IMR-90 (cell line): ENCODE measurements at regions not wholly inside any gene's neighbourhood (a gene's known extent, or its start where the extent isn't known, plus 50 kb on each side); places are given as distances from the start of the nearest gene placed in this dataset.
"Not testable (repeated sequence)": the region's sequence is repeated elsewhere in the genome, so short reads cannot be mapped to it uniquely, and the experiment has no call there.

ENCODE experiments used
- CEBPB ChIP-seq: IDR thresholded peaks from 2 replicates; pipeline ENCODE4 v1.6.1; 2012; ENCODE audit warnings: low read depth, low read length, improper control_type of control experiment
- CHD1 ChIP-seq: IDR thresholded peaks from 2 replicates; pipeline ENCODE4 v1.6.1; 2012; ENCODE audit warnings: low read depth, low read length, improper control_type of control experiment
- FOS ChIP-seq: fragments of 150-350 bp; IDR thresholded peaks from 2 replicates; pipeline ENCODE4 v1.6.1; 2016; ENCODE audit warnings: low read depth, low read length
- MAFK ChIP-seq: IDR thresholded peaks from 2 replicates; pipeline ENCODE4 v1.6.1; 2012; ENCODE audit warnings: low read depth, low read length, improper control_type of control experiment
- MAZ ChIP-seq: IDR thresholded peaks from 2 replicates; pipeline ENCODE4 v1.6.1; 2012; ENCODE audit warnings: low read depth, mild to moderate bottlenecking, low read length, improper control_type of control experiment, moderate library complexity, borderline replicate concordance
- MXI1 ChIP-seq: IDR thresholded peaks from 2 replicates; pipeline ENCODE4 v1.6.1; 2012; ENCODE audit warnings: low read depth, mild to moderate bottlenecking, low read length, moderate library complexity, borderline replicate concordance
- POLR2A ChIP-seq: IDR thresholded peaks from 2 replicates; pipeline ENCODE4 v1.6.1; 2012; ENCODE audit warnings: mild to moderate bottlenecking, low read depth, low read length
- RAD21 ChIP-seq: IDR thresholded peaks from 2 replicates; pipeline ENCODE4 v1.6.1; 2012; ENCODE audit warnings: low read length, improper control_type of control experiment
- RFX5 ChIP-seq: IDR thresholded peaks from 2 replicates; pipeline ENCODE4 v1.8.0; 2012; ENCODE audit warnings: low read depth, mild to moderate bottlenecking, low read length, moderate library complexity
- SMC3 ChIP-seq: fragments of 150-350 bp; IDR thresholded peaks from 2 replicates; pipeline ENCODE4 v1.6.1; 2016; ENCODE audit warnings: low read depth, mild to moderate bottlenecking, antibody characterized with exemption, low read length, moderate library complexity
- TF ChIP-seq, protein P1 (sequence below): conservative IDR thresholded peaks from 2 replicates; pipeline ENCODE4 v1.5.1; 2012; ENCODE audit warnings: mild to moderate bottlenecking, low read depth, low read length, improper control_type of control experiment

DNA sequence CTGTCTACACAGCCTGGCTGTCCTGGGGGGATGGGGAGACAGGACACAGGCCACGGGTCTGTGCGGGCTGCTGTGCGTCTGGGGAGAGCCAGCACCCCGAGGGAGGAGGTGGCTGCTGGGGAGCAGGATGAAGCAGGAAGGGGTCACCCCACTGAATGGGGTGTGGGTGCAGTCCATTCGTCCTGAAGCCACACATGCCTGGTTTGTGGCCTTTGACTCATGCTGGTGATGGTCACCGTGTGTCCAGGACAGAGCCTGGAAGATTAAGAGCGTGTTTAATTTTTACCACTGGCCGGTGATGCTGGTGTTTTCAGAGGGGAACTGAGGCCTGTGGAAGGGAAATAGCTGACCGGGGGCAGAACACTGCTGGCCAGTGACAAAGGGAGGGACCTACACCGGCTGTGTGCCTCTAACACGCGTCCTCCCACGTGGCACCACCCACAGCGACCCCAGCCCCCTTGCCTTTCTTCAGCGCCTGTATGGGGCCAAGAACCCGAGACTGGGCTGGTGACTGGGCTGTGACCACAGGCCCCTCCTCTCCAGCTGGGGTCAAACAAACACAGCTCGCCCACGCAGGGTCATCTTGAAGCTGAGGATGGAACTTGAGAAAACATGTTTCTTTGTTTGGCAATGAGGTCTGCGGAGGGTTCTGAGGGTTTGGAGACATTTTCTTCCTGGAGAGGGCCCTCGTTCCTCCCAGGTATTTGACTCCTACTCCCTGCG, 99.5 kb upstream of the LRPAP1 start:
- TF ChIP-seq, protein P1, sequence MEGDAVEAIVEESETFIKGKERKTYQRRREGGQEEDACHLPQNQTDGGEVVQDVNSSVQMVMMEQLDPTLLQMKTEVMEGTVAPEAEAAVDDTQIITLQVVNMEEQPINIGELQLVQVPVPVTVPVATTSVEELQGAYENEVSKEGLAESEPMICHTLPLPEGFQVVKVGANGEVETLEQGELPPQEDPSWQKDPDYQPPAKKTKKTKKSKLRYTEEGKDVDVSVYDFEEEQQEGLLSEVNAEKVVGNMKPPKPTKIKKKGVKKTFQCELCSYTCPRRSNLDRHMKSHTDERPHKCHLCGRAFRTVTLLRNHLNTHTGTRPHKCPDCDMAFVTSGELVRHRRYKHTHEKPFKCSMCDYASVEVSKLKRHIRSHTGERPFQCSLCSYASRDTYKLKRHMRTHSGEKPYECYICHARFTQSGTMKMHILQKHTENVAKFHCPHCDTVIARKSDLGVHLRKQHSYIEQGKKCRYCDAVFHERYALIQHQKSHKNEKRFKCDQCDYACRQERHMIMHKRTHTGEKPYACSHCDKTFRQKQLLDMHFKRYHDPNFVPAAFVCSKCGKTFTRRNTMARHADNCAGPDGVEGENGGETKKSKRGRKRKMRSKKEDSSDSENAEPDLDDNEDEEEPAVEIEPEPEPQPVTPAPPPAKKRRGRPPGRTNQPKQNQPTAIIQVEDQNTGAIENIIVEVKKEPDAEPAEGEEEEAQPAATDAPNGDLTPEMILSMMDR, result not testable (repeated sequence)
- TF ChIP-seq MAZ, FOS, CEBPB, CHD1, RAD21, MAFK, RFX5, MXI1, SMC3, POLR2A: not testable (repeated sequence)
